NCI-H82 treated with DMSO at 0.1 percent for 48 hours (cell line): ENCODE measurements at regions not wholly inside any gene's neighbourhood (a gene's known extent, or its start where the extent isn't known, plus 50 kb on each side); places are given as distances from the start of the nearest gene placed in this dataset.
"Not testable (repeated sequence)": the region's sequence is repeated elsewhere in the genome, so short reads cannot be mapped to it uniquely, and the experiment has no call there.

Experiments
- DNase-seq: peaks from one replicate; lab custom pipeline; 2025; ENCODE audit not compliant: unreplicated experiment; lab: John Stamatoyannopoulos, UW

GRCh38 chr10:6929148-6929830 is 349.2 kb upstream of the PRKCQ start:
- no peak for DNase-seq

GRCh38 chr10:6928586-6928985 is 348.5 kb upstream of the PRKCQ start:
- no peak for DNase-seq

- DNase-seq, result no peak
These were observed 346.9 kb upstream of the PRKCQ start for GRCh38 chr10:6926971-6927370.

- no peak for DNase-seq
These were observed 345.1 kb upstream of the PRKCQ start for GRCh38 chr10:6925146-6925545.

GRCh38 chr10:6924166-6924565 is 344.1 kb upstream of the PRKCQ start:
- DNase-seq, result no peak

GRCh38 chr10:6921026-6921425 is 340.9 kb upstream of the PRKCQ start:
- not testable (repeated sequence) for DNase-seq

- peak; percentile 32 for DNase-seq
These were observed 340.3 kb upstream of the PRKCQ start for GRCh38 chr10:6920072-6921019.

GRCh38 chr10:6919077-6919476 is 339.0 kb upstream of the PRKCQ start:
- no peak for DNase-seq

- no peak for DNase-seq
These were observed 338.2 kb upstream of the PRKCQ start for GRCh38 chr10:6918305-6918704.

GRCh38 chr10:6917125-6917524 is 337.0 kb upstream of the PRKCQ start:
- no peak for DNase-seq

- no peak for DNase-seq
These were observed 336.5 kb upstream of the PRKCQ start for GRCh38 chr10:6916601-6917000.

GRCh38 chr10:6915307-6915706 is 335.2 kb upstream of the PRKCQ start:
- no peak for DNase-seq

- DNase-seq, result no peak
These were observed 332.9 kb upstream of the PRKCQ start for GRCh38 chr10:6912929-6913328.

- no peak for DNase-seq
These were observed 332.3 kb upstream of the PRKCQ start for GRCh38 chr10:6912424-6912823.

GRCh38 chr10:6912021-6912420 is 331.9 kb upstream of the PRKCQ start:
- DNase-seq, result no peak

GRCh38 chr10:6909905-6910560 is 330.0 kb upstream of the PRKCQ start:
- DNase-seq, result no peak

- no peak for DNase-seq
These were observed 327.9 kb upstream of the PRKCQ start for GRCh38 chr10:6907877-6908530.

GRCh38 chr10:6894405-6894804 is 314.3 kb upstream of the PRKCQ start:
- DNase-seq, result no peak

GRCh38 chr10:6892864-6893263 is 312.8 kb upstream of the PRKCQ start:
- no peak for DNase-seq

GRCh38 chr10:6891924-6892323 is 311.8 kb upstream of the PRKCQ start:
- DNase-seq, result no peak

- DNase-seq, result no peak
These were observed 309.6 kb upstream of the PRKCQ start for GRCh38 chr10:6889718-6890117.
